GM21360 (cell line): ENCODE measurements at regions not wholly inside any gene's neighbourhood (a gene's known extent, or its start where the extent isn't known, plus 50 kb on each side); places are given as distances from the start of the nearest gene placed in this dataset.

Experiments
- ATAC-seq: cut with Tn5 transposase; IDR thresholded peaks from one replicate; pipeline ENCODE4 v1.9.1; 2021; ENCODE audit warnings: mild to moderate bottlenecking, moderate library complexity; ENCODE audit not compliant: unreplicated experiment

DNA sequence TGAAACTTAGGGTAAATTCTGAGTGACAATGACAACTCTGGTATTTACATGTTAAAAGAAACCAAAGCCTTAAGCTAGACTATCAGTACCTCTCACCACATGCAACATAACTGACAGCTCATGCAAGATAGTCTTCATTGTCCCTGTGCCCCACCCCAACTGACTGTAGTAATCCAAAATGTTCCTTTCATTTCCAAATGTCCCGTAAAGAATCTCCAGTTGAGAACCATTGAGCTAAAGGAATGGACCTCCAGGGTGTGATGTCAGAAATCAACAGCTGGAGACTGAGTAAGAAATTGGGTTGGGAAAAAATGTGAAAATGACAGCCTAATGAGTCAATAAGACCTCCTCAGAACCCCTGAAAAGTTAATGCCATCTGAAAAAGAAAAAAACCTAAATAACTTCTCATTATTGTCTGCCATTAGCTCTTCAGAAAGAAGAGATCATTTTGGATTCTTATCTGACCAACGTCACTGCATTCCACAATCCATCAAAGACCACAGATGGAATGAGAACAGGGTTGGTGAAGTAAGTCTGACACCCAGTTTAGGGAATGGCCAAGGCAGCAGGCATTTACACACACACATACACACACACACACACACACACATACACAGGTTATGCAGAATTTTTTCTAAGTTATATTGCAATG is 51.7 kb upstream of the ACVR2A start:
- ATAC-seq = no peak

GRCh38 chr2:147790580-147790979 is 54.2 kb upstream of the ACVR2A start:
- ATAC-seq = no peak

GRCh38 chr2:147789720-147790119 is 55.1 kb upstream of the ACVR2A start:
- no peak for ATAC-seq

GRCh38 chr2:147789287-147789686 is 55.5 kb upstream of the ACVR2A start:
- ATAC-seq = no peak

- ATAC-seq = no peak
Measured at GRCh38 chr2:147782141-147782930, 62.5 kb upstream of the ACVR2A start.

DNA sequence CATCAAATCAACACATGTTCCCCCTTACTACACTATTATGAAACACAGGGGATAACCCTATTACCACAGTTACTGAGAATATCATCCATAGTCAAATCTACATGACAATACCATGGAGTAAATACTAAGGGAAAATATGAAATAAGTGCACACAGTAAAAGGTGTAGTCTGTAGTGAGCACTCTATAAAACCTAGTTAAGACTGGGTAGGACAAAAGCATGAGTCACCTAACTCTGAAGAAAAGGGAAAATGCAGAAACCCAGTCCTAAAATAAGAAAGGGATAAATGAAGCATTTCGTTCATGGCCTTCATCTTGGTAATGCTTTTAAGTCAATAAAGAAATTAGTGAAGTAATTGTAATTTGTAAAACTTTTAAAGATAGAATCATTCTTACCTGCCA is 65.4 kb upstream of the ACVR2A start:
- ATAC-seq = no peak

GRCh38 chr2:147777394-147777793 is 67.4 kb upstream of the ACVR2A start:
- ATAC-seq = no peak

DNA sequence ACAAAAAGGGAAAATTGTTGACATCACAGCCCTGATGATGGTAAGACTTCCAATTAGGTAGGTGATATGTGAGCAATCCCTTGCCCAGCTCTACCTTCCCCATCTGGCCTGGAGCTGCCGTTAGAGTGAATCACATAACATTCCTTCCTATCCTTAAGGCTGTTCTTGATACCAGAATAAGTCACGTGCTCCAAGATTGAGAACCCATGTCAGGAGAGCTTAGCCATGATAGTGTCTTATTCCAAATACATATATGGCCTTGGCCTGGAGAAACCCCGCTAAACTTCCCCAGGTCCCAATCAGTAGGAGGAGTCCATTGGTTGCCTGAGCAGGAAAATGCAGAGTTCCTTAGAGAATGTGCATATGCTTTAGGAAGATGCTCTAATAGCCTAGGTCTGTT is 70.0 kb upstream of the ACVR2A start:
- ATAC-seq = no peak

GRCh38 chr2:147773479-147773878 is 71.3 kb upstream of the ACVR2A start:
- ATAC-seq = no peak

DNA sequence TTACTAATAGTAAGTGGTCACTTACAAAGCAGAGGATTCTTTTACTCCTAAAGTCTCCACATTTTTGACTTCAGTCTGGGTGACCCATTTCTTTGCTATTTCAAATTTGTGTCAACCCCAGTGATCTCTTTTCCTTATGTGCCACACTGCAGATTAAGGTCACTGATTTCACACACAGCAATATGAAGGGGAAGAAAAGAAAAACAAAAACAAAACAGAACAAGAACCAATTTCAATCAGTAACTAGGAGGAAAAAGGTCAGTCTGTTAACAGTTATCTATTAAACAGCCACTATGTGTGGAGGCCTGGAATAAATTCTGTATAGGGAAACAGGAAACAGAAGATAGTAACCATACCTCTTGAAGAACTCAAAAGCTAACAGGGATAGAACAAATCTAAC is 72.0 kb upstream of the ACVR2A start:
- ATAC-seq = no peak

- ATAC-seq = no peak
Measured at GRCh38 chr2:147763861-147764260, 81.0 kb upstream of the ACVR2A start.

DNA sequence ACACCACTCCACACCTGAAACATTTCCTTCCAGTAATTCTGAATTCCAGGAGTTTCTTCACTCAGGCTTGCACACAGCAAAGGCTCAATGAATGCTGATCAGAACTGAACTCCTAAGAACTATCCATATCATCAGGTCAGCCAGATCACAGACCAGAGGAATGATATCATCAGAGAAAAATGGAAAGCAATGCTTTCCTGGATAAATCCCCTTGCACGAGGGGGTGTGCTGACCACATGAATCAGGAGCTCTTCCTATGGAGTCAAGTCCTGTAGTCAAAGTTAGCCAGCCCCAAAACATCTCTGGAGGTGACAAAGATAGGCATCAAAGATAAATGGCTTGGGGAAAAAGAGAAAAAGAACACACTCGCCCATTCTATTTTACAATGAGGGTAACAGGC is 83.8 kb upstream of the ACVR2A start:
- ATAC-seq = no peak

GRCh38 chr2:147759536-147759935 is 85.3 kb upstream of the ACVR2A start:
- ATAC-seq = no peak

GRCh38 chr2:147758821-147759220 is 86.0 kb upstream of the ACVR2A start:
- no peak for ATAC-seq

GRCh38 chr2:147756069-147756468 is 88.8 kb upstream of the ACVR2A start:
- ATAC-seq = no peak

GRCh38 chr2:147740211-147740927 is 104.5 kb upstream of the ACVR2A start:
- no peak for ATAC-seq

DNA sequence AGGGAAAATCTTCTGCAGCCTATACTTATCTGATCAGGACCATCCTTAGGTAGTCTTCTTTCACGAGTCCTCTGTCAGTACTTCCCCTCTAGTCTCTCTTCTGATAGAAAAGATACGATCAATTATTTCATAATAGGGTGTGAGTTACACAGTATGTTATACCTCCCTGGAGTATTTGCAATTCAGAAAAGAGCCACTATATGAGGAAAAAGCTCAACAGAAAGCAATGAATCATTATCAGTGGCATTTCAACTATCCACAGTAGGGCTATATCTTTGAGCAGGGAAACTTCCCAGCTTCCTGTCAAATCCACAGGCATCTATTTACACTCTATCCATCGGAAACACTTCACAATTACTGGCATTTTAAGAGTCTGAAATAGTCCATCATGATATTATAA is 105.3 kb upstream of the ACVR2A start:
- ATAC-seq = no peak

DNA sequence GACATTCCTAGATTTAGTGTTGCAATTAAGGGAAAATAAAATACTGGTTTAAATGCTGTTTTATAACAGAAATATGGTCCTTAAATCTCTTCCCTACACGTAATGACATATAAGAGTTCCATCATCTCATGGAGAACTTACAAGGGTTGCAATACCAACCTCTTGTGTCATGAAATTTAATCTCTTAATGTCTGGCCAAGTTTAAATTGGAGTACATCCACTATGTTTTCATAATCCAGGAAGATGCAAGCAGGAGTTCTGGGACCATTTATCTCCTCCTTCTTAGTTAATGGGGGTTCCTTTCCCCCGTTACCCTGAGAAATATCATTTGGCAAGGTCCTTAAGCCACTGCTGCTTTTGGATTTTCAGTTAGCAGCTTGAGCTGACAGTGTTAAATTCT is 126.0 kb upstream of the ACVR2A start:
- ATAC-seq = no peak

DNA sequence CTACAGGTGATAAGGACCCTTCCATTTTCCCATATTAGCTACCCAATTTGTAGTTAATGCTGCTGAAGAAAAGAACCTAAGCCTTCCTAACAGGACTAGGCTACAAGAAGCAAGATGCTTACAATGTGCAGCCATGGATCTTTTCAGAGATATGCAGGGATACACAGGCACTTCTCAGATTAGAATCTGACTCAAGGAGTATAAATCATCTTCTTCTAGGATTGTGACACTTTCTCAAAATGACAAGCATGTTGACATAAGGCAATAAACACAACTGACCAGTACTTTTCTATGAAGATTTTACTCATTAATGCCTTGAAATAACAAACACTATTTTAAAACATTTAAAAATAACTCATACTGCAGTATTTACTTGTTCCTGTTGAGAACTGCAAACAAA is 127.9 kb upstream of the ACVR2A start:
- no peak for ATAC-seq

- ATAC-seq = peak; percentile 68
Measured at GRCh38 chr2:147715807-147716206, 129.0 kb upstream of the ACVR2A start.

DNA sequence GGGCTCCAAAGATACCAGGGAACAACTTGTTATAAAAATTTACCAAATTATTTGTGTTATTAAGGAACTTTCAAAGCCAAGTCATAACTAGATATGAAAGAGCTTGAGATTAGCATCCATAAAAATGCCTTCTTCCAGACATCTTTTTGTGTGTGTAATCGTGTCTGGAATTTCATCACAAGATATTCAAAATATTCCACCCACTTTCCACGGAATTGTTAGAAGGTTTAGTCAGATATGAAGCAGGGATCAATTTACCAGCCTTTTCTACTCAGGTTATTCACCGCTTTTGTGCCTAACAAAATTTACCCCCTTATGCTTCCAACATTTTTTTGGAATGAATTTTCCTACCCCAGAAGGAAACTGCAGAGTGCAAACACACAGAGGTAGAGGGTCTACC is 130.2 kb upstream of the ACVR2A start:
- ATAC-seq = no peak

GRCh38 chr2:147713349-147713748 is 131.5 kb upstream of the ACVR2A start:
- no peak for ATAC-seq
